ENCODE measurements at regions not wholly inside any gene's neighbourhood (a gene's known extent, or its start where the extent isn't known, plus 50 kb on each side); places are given as distances from the start of the nearest gene placed in this dataset.
"Not testable (repeated sequence)": the region's sequence is repeated elsewhere in the genome, so short reads cannot be mapped to it uniquely, and the experiment has no call there.

GRCh38 chr22:47497666-47498065 lies 735.2 kb downstream of the TBC1D22A start:
- DNase-seq = no peak

GRCh38 chr22:47495110-47495509 lies 732.7 kb downstream of the TBC1D22A start:
- DNase-seq = no peak

- not testable (repeated sequence) for DNase-seq
Measured at GRCh38 chr22:47488131-47488530, 725.7 kb downstream of the TBC1D22A start.

GRCh38 chr22:47486569-47487312 lies 724.3 kb downstream of the TBC1D22A start:
- DNase-seq = no peak

- DNase-seq = no peak
Measured at GRCh38 chr22:47484960-47485569, 722.6 kb downstream of the TBC1D22A start.

GRCh38 chr22:47476231-47476630 lies 713.8 kb downstream of the TBC1D22A start:
- no peak for DNase-seq

GRCh38 chr22:47474895-47475294 lies 712.4 kb downstream of the TBC1D22A start:
- no peak for DNase-seq

- DNase-seq = peak; percentile 11
Measured at GRCh38 chr22:47474464-47474863, 712.0 kb downstream of the TBC1D22A start.

GRCh38 chr22:47472636-47473035 lies 710.2 kb downstream of the TBC1D22A start:
- no peak for DNase-seq

- DNase-seq = no peak
Measured at GRCh38 chr22:47471406-47471805, 709.0 kb downstream of the TBC1D22A start.

GRCh38 chr22:47465809-47466208 lies 703.4 kb downstream of the TBC1D22A start:
- DNase-seq = no peak

GRCh38 chr22:47465222-47465621 lies 702.8 kb downstream of the TBC1D22A start:
- DNase-seq = no peak

- no peak for DNase-seq
Measured at GRCh38 chr22:47463220-47463619, 700.8 kb downstream of the TBC1D22A start.

- DNase-seq = no peak
Measured at GRCh38 chr22:47460861-47461260, 698.4 kb downstream of the TBC1D22A start.

GRCh38 chr22:47460176-47460575 lies 697.7 kb downstream of the TBC1D22A start:
- no peak for DNase-seq

- no peak for DNase-seq
Measured at GRCh38 chr22:47458348-47458747, 695.9 kb downstream of the TBC1D22A start.

- DNase-seq = no peak
Measured at GRCh38 chr22:47457509-47458300, 695.3 kb downstream of the TBC1D22A start.

- DNase-seq = no peak
Measured at GRCh38 chr22:47457021-47457420, 694.6 kb downstream of the TBC1D22A start.

- no peak for DNase-seq
Measured at GRCh38 chr22:47456031-47456430, 693.6 kb downstream of the TBC1D22A start.

GRCh38 chr22:47453049-47453448 lies 690.6 kb downstream of the TBC1D22A start:
- DNase-seq = no peak

- DNase-seq = peak; percentile 7
Measured at GRCh38 chr22:47452184-47452583, 689.7 kb downstream of the TBC1D22A start.

GRCh38 chr22:47450876-47451475 lies 688.5 kb downstream of the TBC1D22A start:
- DNase-seq = no peak

- no peak for DNase-seq
Measured at GRCh38 chr22:47449508-47450270, 687.2 kb downstream of the TBC1D22A start.
